Motor neuron (in vitro differentiated cells): ENCODE measurements at regions not wholly inside any gene's neighbourhood (a gene's known extent, or its start where the extent isn't known, plus 50 kb on each side); places are given as distances from the start of the nearest gene placed in this dataset.

Experiments used
- ATAC-seq, 8 experiments: fragments of 200-7000 bp; cut with Tn5 transposase; replicated peaks in 6 of 8; 2 replicates each; pipeline ENCODE4 v1.8.0; 2021; ENCODE audit warnings: mild to moderate bottlenecking in 8 of 8, moderate library complexity in 8 of 8
- H3K27ac ChIP-seq, 2 donors: fragments of 250-450 bp; sonication (Bioruptor Pico); 2 replicates each; pipeline ENCODE4 v1.9.0; 2021; ENCODE audit warnings: antibody characterized with exemption in 2 of 2, mild to moderate bottlenecking in 2 of 2, moderate library complexity in 1 of 2
- H3K4me1 ChIP-seq, 2 donors: fragments of 250-450 bp; sonication (Bioruptor Pico); replicated peaks in 1 of 2; 2 replicates each; pipeline ENCODE4 v1.6.1; 2021; ENCODE audit warnings: antibody characterized with exemption in 2 of 2, mild to moderate bottlenecking in 2 of 2, moderate library complexity in 1 of 2
- H3K4me3 ChIP-seq, 5 donors: fragments of 250-450 bp; sonication (Bioruptor Pico); 2 replicates each; pipeline ENCODE4 v1.9.0; 2021; ENCODE audit warnings: antibody characterized with exemption in 5 of 5, mild to moderate bottlenecking in 5 of 5, moderate library complexity in 4 of 5
- whole genome bisulfite sequencing, 10 experiments: fragments of 450-650 bp; shearing (Covaris generic); methylation state at CpG; one replicate each; pipeline ENCODE4 v1.0.0; 2022; 5-methylcytosine and 5-hydroxymethylcytosine counted together
- in situ Hi-C, 9 experiments: fragments of 400-800 bp; cut with MboI; loops; one replicate each; pipeline ENCODE4 v1.15.0; 2021; ENCODE audit warnings: low sequenced_read_pairs in 9 of 9, low pct_unique_long_range_greater_than_20kb in 2 of 9; ENCODE audit not compliant: unreplicated experiment in 9 of 9

- H3K4me1 ChIP-seq = peaks cover 7 to 11% of the 10 kb centered on the region in 2 donors
- no peak overlapping the region for H3K27ac ChIP-seq
- peak in 5 of 8 experiments; percentile 39 to 98 (median 76) for ATAC-seq
- in situ Hi-C loops = no loop called here
- 2 to 100% (median 50%) methylated on average over 2 to 7 of the region's 8 CpGs; no CpG with 5 or more reads in 2 of the 10 experiments for WGBS, 10 experiments
- H3K4me3 ChIP-seq = no peak overlapping the region
Observed at GRCh38 chr13:104170980-104171555, 1104.9 kb upstream of the SLC10A2 start.

- in situ Hi-C loops = no loop called here
- Histone ChIP-seq H3K4me1 (peaks cover 0 to 15% of the 10 kb centered on the region in 2 donors), H3K4me3 (no peak overlapping the region), H3K27ac (no peak overlapping the region)
- ATAC-seq = no peak
- WGBS, 10 experiments = 0 to 65% (median 59%) methylated on average over 2 to 4 of the region's 4 CpGs; no CpG with 5 or more reads in 1 of the 10 experiments
Observed at GRCh38 chr13:104163866-104164630, 1097.8 kb upstream of the SLC10A2 start.

- no peak overlapping the region for H3K27ac ChIP-seq
Observed at GRCh38 chr13:104160536-104160935, 1094.3 kb upstream of the SLC10A2 start.

GRCh38 chr13:104143760-104144416, 1077.7 kb upstream of the SLC10A2 start:
- no peak overlapping the region for H3K27ac ChIP-seq
- WGBS, 10 experiments = 5 to 33% (median 13%) methylated on average over 1 to 7 of the region's 9 CpGs; no CpG with 5 or more reads in 1 of the 10 experiments
- H3K4me1 ChIP-seq = peaks cover 10 to 32% of the 10 kb centered on the region in 2 donors
- peak in 6 of 8 experiments; percentile 54 to 100 (median 90) for ATAC-seq
- no peak overlapping the region for H3K4me3 ChIP-seq
- in situ Hi-C loops = no loop called here

More at GRCh38 chr13:104160536-104160935, 1094.3 kb upstream of the SLC10A2 start:
- WGBS, 10 experiments = 22 to 100% (median 57%) methylated on average over 1 of the region's 1 CpG; no CpG with 5 or more reads in 3 of the 10 experiments
- in situ Hi-C loops = no loop called here
- ATAC-seq = no peak
- Histone ChIP-seq H3K4me1 (peaks cover 0 to 15% of the 10 kb centered on the region in 2 donors), H3K4me3 (no peak overlapping the region)

GRCh38 chr13:104140552-104140951, 1074.3 kb upstream of the SLC10A2 start:
- H3K4me3 ChIP-seq = no peak overlapping the region
- in situ Hi-C loops = no loop called here
- WGBS, 10 experiments = 0 to 100% (median 38%) methylated on average over 1 to 2 of the region's 2 CpGs; no CpG with 5 or more reads in 1 of the 10 experiments
- H3K27ac ChIP-seq = no peak overlapping the region
- peaks cover 10 to 30% of the 10 kb centered on the region in 2 donors for H3K4me1 ChIP-seq
- ATAC-seq = peak in 6 of 8 experiments; percentile 8 to 73 (median 52)

- no peak for ATAC-seq
- in situ Hi-C loops = no loop called here
- no peak overlapping the region for H3K27ac ChIP-seq
- H3K4me1 ChIP-seq = peaks cover 0 to 8% of the 10 kb centered on the region in 2 donors
- WGBS, 10 experiments = 20 to 100% (median 57%) methylated on average over 1 to 6 of the region's 6 CpGs; no CpG with 5 or more reads in 1 of the 10 experiments
- H3K4me3 ChIP-seq = no peak overlapping the region
Observed at GRCh38 chr13:104137416-104137815, 1071.2 kb upstream of the SLC10A2 start.

- in situ Hi-C loops = no loop called here
- no peak for ATAC-seq
Observed at GRCh38 chr13:104132849-104133248, 1066.6 kb upstream of the SLC10A2 start.

GRCh38 chr13:104114101-104114500, 1047.9 kb upstream of the SLC10A2 start:
- ATAC-seq = no peak
- in situ Hi-C loops = no loop called here
- Histone ChIP-seq H3K27ac (no peak overlapping the region), H3K4me3 (no peak overlapping the region), H3K4me1 (no peaks in the 10 kb centered on the region)
- 0 to 90% (median 60%) methylated on average over 1 to 5 of the region's 5 CpGs for WGBS, 10 experiments

More at GRCh38 chr13:104132849-104133248, 1066.6 kb upstream of the SLC10A2 start:
- 20 to 100% (median 60%) methylated on average over 1 to 5 of the region's 5 CpGs; no CpG with 5 or more reads in 3 of the 10 experiments for WGBS, 10 experiments
- H3K4me3 ChIP-seq = no peak overlapping the region
- no peak overlapping the region for H3K27ac ChIP-seq
- peaks cover 0 to 6% of the 10 kb centered on the region in 2 donors for H3K4me1 ChIP-seq

GRCh38 chr13:104111031-104111430, 1044.8 kb upstream of the SLC10A2 start:
- H3K4me3 ChIP-seq = no peak overlapping the region
- in situ Hi-C loops = no loop called here
- 0 to 100% (median 82%) methylated on average over 1 of the region's 1 CpG; no CpG with 5 or more reads in 1 of the 10 experiments for whole genome bisulfite sequencing, 10 experiments
- H3K4me1 ChIP-seq = peaks cover 0 to 5% of the 10 kb centered on the region in 2 donors
- no peak for ATAC-seq
- no peak overlapping the region for H3K27ac ChIP-seq

GRCh38 chr13:104106705-104107393, 1040.6 kb upstream of the SLC10A2 start:
- Histone ChIP-seq H3K4me3 (no peak overlapping the region), H3K27ac (no peak overlapping the region), H3K4me1 (peaks cover 0 to 7% of the 10 kb centered on the region in 2 donors)
- in situ Hi-C loops = no loop called here
- no peak for ATAC-seq
- WGBS, 10 experiments = 17 to 100% (median 74%) methylated on average over 2 to 9 of the region's 9 CpGs

GRCh38 chr13:104105418-104106355, 1039.5 kb upstream of the SLC10A2 start:
- Histone ChIP-seq H3K27ac (no peak overlapping the region), H3K4me3 (no peak overlapping the region), H3K4me1 (peaks cover 0 to 7% of the 10 kb centered on the region in 2 donors)
- 6 to 89% (median 83%) methylated on average over 2 to 7 of the region's 7 CpGs for WGBS, 10 experiments
- ATAC-seq = peak in 1 of 8 experiments; percentile 33
- in situ Hi-C loops = no loop called here

GRCh38 chr13:104099750-104100149, 1033.5 kb upstream of the SLC10A2 start:
- in situ Hi-C loops = no loop called here
- ATAC-seq = no peak
- Histone ChIP-seq H3K27ac (no peak overlapping the region), H3K4me3 (no peak overlapping the region), H3K4me1 (no peaks in the 10 kb centered on the region)
